H1 (cell line): ENCODE measurements at regions not wholly inside any gene's neighbourhood (a gene's known extent, or its start where the extent isn't known, plus 50 kb on each side); places are given as distances from the start of the nearest gene placed in this dataset.

Experiments used
- CTCF ChIA-PET: fragments of 300-600 bp; sonication (Branson Sonifier 250); formaldehyde crosslinking; loops from one replicate; lab custom pipeline; 2021; ENCODE audit not compliant: partially characterized antibody; lab: Charles Lee
- POLR2A ChIA-PET: fragments of 300-600 bp; sonication (Branson Sonifier 250); formaldehyde crosslinking; loops from one replicate; lab custom pipeline; 2021; ENCODE audit warnings: inconsistent platforms; ENCODE audit not compliant: partially characterized antibody; lab: Charles Lee
- DNase-seq, 2 experiments: peaks; one replicate each; pipeline versions ENCODE4 v3.0.0 to v3.0.0-alpha.2; 2010 to 2022; ENCODE audit warnings: low spot score in 2 of 2, low read depth in 1 of 2, mixed read lengths in 1 of 2
- FAIRE-seq: peaks from 2 replicates; lab custom pipeline; 2011; peaks lifted over from hg19 to GRCh38; lab: Jason Lieb, UNC
- H2AFZ ChIP-seq: 2 replicates; pipeline ENCODE4 v1.8.1; 2012; ENCODE audit warnings: low read length, inconsistent platforms
- H2AK5ac ChIP-seq: 2 replicates; pipeline ENCODE4 v1.6.1; 2013; ENCODE audit warnings: low read depth, low read length
- H2BK120ac ChIP-seq: replicated peaks from 2 replicates; pipeline ENCODE3; 2013; ENCODE audit warnings: low read depth, low read length, inconsistent platforms
- H2BK12ac ChIP-seq: 2 replicates; pipeline ENCODE4 v1.6.1; 2013; ENCODE audit warnings: low read depth, low read length
- H2BK15ac ChIP-seq: 2 replicates; pipeline ENCODE4 v1.6.1; 2013; ENCODE audit warnings: low read length
- H2BK20ac ChIP-seq: 2 replicates; pipeline ENCODE4 v1.6.1; 2013; ENCODE audit warnings: low read length
- H2BK5ac ChIP-seq: 2 replicates; pipeline ENCODE4 v1.6.1; 2013; ENCODE audit warnings: low read depth, low read length
- H3K14ac ChIP-seq: 2 replicates; pipeline ENCODE4 v1.6.1; 2013; ENCODE audit warnings: inconsistent platforms; ENCODE audit not compliant: insufficient read length
- H3K18ac ChIP-seq: 2 replicates; pipeline ENCODE4 v1.6.1; 2013; ENCODE audit warnings: low read length; ENCODE audit errors: extremely low read depth
- H3K23ac ChIP-seq: 2 replicates; pipeline ENCODE4 v1.6.1; 2013; ENCODE audit warnings: inconsistent platforms; ENCODE audit not compliant: insufficient read length
- H3K23me2 ChIP-seq: 2 replicates; pipeline ENCODE4 v1.6.1; 2013; ENCODE audit warnings: low read depth, low read length
- H3K27ac ChIP-seq: 2 replicates; pipeline ENCODE4 v1.6.1; 2011; ENCODE audit warnings: low read depth, low read length, inconsistent platforms
- H3K27me3 ChIP-seq, 4 experiments: replicated peaks in 1 of 4; 1 replicate in 1 of 4; 2 replicates in 3 of 4; pipeline versions ENCODE4 v1.6.1 to v1.8.1; 2011 to 2013; ENCODE audit warnings: low read length in 3 of 4, mild to moderate bottlenecking in 3 of 4, inconsistent platforms in 2 of 4, mixed read lengths in 2 of 4, moderate library complexity in 1 of 4; ENCODE audit not compliant: control insufficient read depth in 3 of 4, insufficient read depth in 3 of 4; ENCODE audit errors: extremely low read depth in 1 of 4
- H3K36me3 ChIP-seq, 4 experiments: 2 replicates each; pipeline versions ENCODE4 v1.6.1 to v1.8.1; 2011 to 2013; ENCODE audit warnings: mild to moderate bottlenecking in 4 of 4, low read length in 3 of 4, moderate library complexity in 2 of 4, control low read depth in 1 of 4, inconsistent platforms in 1 of 4; ENCODE audit not compliant: insufficient read depth in 4 of 4, control insufficient read depth in 2 of 4
- H3K4ac ChIP-seq: replicated peaks from 2 replicates; pipeline ENCODE3; 2013; ENCODE audit warnings: low read length, low read depth, mixed read lengths, inconsistent platforms; ENCODE audit not compliant: insufficient read length
- H3K4me1 ChIP-seq, 4 experiments: replicated peaks in 1 of 4; 1 replicate in 1 of 4; 2 replicates in 3 of 4; pipeline versions ENCODE4 v1.6.1 to v1.8.1; 2011 to 2013; ENCODE audit warnings: low read length in 3 of 4, inconsistent platforms in 2 of 4, mixed read lengths in 1 of 4; ENCODE audit not compliant: insufficient read depth in 4 of 4, control insufficient read depth in 3 of 4
- H3K4me2 ChIP-seq, 2 experiments: 2 replicates each; pipeline versions ENCODE4 v1.6.1 to v1.8.1; 2011 to 2013; ENCODE audit warnings: low read depth in 2 of 2, low read length in 2 of 2, control low read depth in 1 of 2, inconsistent platforms in 1 of 2, mild to moderate bottlenecking in 1 of 2; ENCODE audit not compliant: insufficient read depth in 1 of 2
- H3K4me3 ChIP-seq, 4 experiments: fragments of 200-600, 300-600 bp in 1 of 4; sonication (generic), shearing (Covaris generic), sonication (Bioruptor Twin) in 1 of 4; 2 replicates each; pipeline versions ENCODE4 v1.5.1 to v1.8.1; 2011 to 2016; ENCODE audit warnings: low read length in 4 of 4, low read depth in 3 of 4, control low read depth in 2 of 4, inconsistent platforms in 2 of 4, mild to moderate bottlenecking in 2 of 4, mixed read lengths in 1 of 4, moderate library complexity in 1 of 4; ENCODE audit not compliant: insufficient read depth in 2 of 4; ENCODE audit errors: extremely low read depth in 1 of 4
- H3K56ac ChIP-seq: replicated peaks from 2 replicates; pipeline ENCODE3; 2013; ENCODE audit warnings: low read depth, mild to moderate bottlenecking, mixed read lengths, low read length, inconsistent platforms; ENCODE audit not compliant: insufficient read length
- H3K79me1 ChIP-seq: 2 replicates; pipeline ENCODE4 v1.6.1; 2013; ENCODE audit warnings: low read depth, low read length, control low read depth
- H3K79me2 ChIP-seq, 2 experiments: 2 replicates each; pipeline versions ENCODE4 v1.6.1 to v1.8.1; 2012 to 2013; ENCODE audit warnings: low read length in 2 of 2, mild to moderate bottlenecking in 2 of 2, inconsistent platforms in 1 of 2; ENCODE audit not compliant: insufficient read depth in 2 of 2, control insufficient read depth in 1 of 2
- H3K9ac ChIP-seq, 4 experiments: replicated peaks in 1 of 4; 1 replicate in 1 of 4; 2 replicates in 3 of 4; pipeline versions ENCODE4 v1.6.1 to v1.8.1; 2011 to 2013; ENCODE audit warnings: low read depth in 3 of 4, low read length in 3 of 4, control low read depth in 2 of 4, mild to moderate bottlenecking in 2 of 4, moderate library complexity in 2 of 4, inconsistent platforms in 1 of 4; ENCODE audit errors: extremely low read depth in 1 of 4
- H3K9me3 ChIP-seq, 2 experiments: 2 replicates each; pipeline versions ENCODE4 v1.6.1 to v1.8.1; 2012 to 2013; ENCODE audit warnings: mild to moderate bottlenecking in 2 of 2, moderate library complexity in 2 of 2, control low read depth in 1 of 2, inconsistent platforms in 1 of 2, low read depth in 1 of 2, low read length in 1 of 2, mixed read lengths in 1 of 2; ENCODE audit not compliant: insufficient read depth in 2 of 2
- H4K20me1 ChIP-seq, 2 experiments: replicated peaks in 1 of 2; 2 replicates each; pipeline versions ENCODE3 to v1.8.1; 2011 to 2013; ENCODE audit warnings: inconsistent platforms in 2 of 2, low read length in 2 of 2, mild to moderate bottlenecking in 1 of 2; ENCODE audit not compliant: insufficient read depth in 2 of 2, control insufficient read depth in 1 of 2
- H4K5ac ChIP-seq: 2 replicates; pipeline ENCODE4 v1.6.1; 2013; ENCODE audit warnings: low read length, low read depth, mixed read lengths, inconsistent platforms; ENCODE audit not compliant: insufficient read length
- H4K8ac ChIP-seq: 2 replicates; pipeline ENCODE4 v1.8.0; 2013; ENCODE audit warnings: mild to moderate bottlenecking, moderate library complexity, low read length, inconsistent platforms; ENCODE audit not compliant: insufficient read depth; ENCODE audit errors: extremely low read depth
- H4K91ac ChIP-seq: replicated peaks from 2 replicates; pipeline ENCODE3; 2013; ENCODE audit warnings: low read length, mixed read lengths, inconsistent platforms; ENCODE audit not compliant: insufficient read length
- CHD2 ChIP-seq: IDR thresholded peaks from 2 replicates; pipeline ENCODE4 v1.6.1; 2012; ENCODE audit warnings: low read length, improper control_type of control experiment
- CTBP2 ChIP-seq: IDR thresholded peaks from 2 replicates; pipeline ENCODE4 v1.7.0; 2011; ENCODE audit warnings: borderline replicate concordance, mild to moderate bottlenecking, moderate library complexity, mixed read lengths, low read length; ENCODE audit not compliant: insufficient read depth, insufficient read length
- RAD21 ChIP-seq, 2 experiments: IDR thresholded peaks in 1 of 2; conservative IDR thresholded peaks in 1 of 2; 2 replicates each; pipeline ENCODE4 v1.6.1; 2011; ENCODE audit warnings: low read depth in 2 of 2, low read length in 2 of 2, improper control_type of control experiment in 1 of 2, inconsistent platforms in 1 of 2, mild to moderate bottlenecking in 1 of 2, moderate library complexity in 1 of 2
- SAP30 ChIP-seq: fragments of 300-600 bp; sonication (generic); IDR thresholded peaks from 2 replicates; pipeline ENCODE4 v1.7.1; 2012; ENCODE audit warnings: low read length, moderate library complexity, mild to moderate bottlenecking, inconsistent platforms; ENCODE audit not compliant: insufficient read depth, insufficient replicate concordance
- SRF ChIP-seq: IDR thresholded peaks from 2 replicates; pipeline ENCODE4 v1.6.1; 2011; ENCODE audit warnings: mild to moderate bottlenecking, low read depth, low read length, moderate library complexity
- TAF7 ChIP-seq: optimal IDR thresholded peaks from 2 replicates; pipeline ENCODE3; 2011; ENCODE audit warnings: low read depth, mild to moderate bottlenecking, inconsistent platforms, low read length, moderate library complexity, borderline replicate concordance
- TBP ChIP-seq: IDR thresholded peaks from 2 replicates; pipeline ENCODE4 v1.6.1; 2011; ENCODE audit warnings: low read depth, low read length, improper control_type of control experiment
- WGBS, 2 experiments: shearing (Covaris generic) in 1 of 2; methylation state at CpG; one replicate each; pipeline versions ENCODE4 v1.1.6 to v1.1.7; 2013 to 2015; ENCODE audit warnings: low lambda C conversion rate in 2 of 2, mixed read lengths in 2 of 2, inconsistent platforms in 1 of 2, low coverage in 1 of 2, missing lambda C conversion rate in 1 of 2; ENCODE audit not compliant: insufficient replicate concordance in 2 of 2, insufficient coverage in 1 of 2, insufficient read length in 1 of 2; ENCODE audit errors: extremely low coverage in 1 of 2, missing lambda C conversion rate in 1 of 2; 5-methylcytosine and 5-hydroxymethylcytosine counted together

DNA sequence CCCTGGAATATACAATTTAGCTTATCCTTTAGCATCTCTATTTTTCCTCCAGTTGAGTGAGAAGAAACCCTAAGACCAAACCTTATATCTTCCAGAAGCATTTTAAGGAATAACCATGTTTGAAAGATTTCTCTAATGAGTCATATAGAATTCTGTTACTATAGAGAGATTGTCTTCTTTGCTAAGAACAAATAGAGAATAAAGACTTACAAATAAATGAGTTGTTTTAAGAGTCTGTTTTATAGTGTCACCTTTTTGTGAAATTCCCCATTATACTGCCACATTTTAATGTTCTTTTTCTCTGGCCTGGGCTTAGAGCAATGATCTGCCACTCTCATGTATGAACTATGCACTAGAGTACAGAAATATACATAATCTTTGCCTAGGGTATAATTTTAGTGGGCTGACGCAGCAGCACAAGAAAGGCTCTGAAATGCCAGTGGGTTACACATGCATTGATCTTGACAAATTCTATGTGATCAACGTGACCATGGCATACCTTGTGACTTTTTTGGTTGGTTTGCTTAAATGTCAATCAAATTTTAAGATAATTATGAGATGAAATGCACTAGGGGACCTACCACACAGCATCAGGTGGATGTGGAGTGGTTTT lies 145.1 kb upstream of the MKLN1 start:
- H3K4me1 ChIP-seq, result peaks cover 0 to 7% (median 0%) of the 10 kb centered on the region in 4 experiments; a peak in 2 of 7 replicates
- no peaks in the 10 kb centered on the region for H3K27me3 ChIP-seq
- H3K56ac ChIP-seq, result no peak overlapping the region
- CTCF ChIA-PET, result no interaction called here
- no peak overlapping the region for H2BK120ac ChIP-seq
- no peak overlapping the region for H4K8ac ChIP-seq
- H3K9me3 ChIP-seq, result no peaks in the 10 kb centered on the region
- H3K79me2 ChIP-seq, result no peaks in the 10 kb centered on the region
- no peak overlapping the region for H4K5ac ChIP-seq
- no peak overlapping the region for H2BK20ac ChIP-seq
- FAIRE-seq (no peak), DNase-seq (no peak)
- 79% methylated on average over 2 of the region's 2 CpGs; no CpG with 5 or more reads in 1 of the 2 experiments for WGBS, 2 experiments
- no peak overlapping the region for H2BK12ac ChIP-seq
- POLR2A ChIA-PET, result interaction anchor here (1.7 kb wide), 1 partner anchor 13 kb away, joined by 5 read pairs; no protein-coding TSS in a partner anchor
- H2BK5ac ChIP-seq, result no peak overlapping the region
- no peak overlapping the region for H3K9ac ChIP-seq
- H3K4me2 ChIP-seq, result no peak overlapping the region
- no peak overlapping the region for H4K91ac ChIP-seq
- no peak overlapping the region for H3K4me3 ChIP-seq
- H3K4ac ChIP-seq, result no peak overlapping the region
- H2BK15ac ChIP-seq, result no peak overlapping the region
- H3K79me1 ChIP-seq, result no peaks in the 10 kb centered on the region
- H3K27ac ChIP-seq, result no peak overlapping the region
- H3K23ac ChIP-seq, result no peak overlapping the region
- H3K14ac ChIP-seq, result no peak overlapping the region
- no peak overlapping the region for H3K18ac ChIP-seq
- H3K36me3 ChIP-seq, result no peaks in the 10 kb centered on the region
- H4K20me1 ChIP-seq, result no peaks in the 10 kb centered on the region
- no peaks in the 10 kb centered on the region for H3K23me2 ChIP-seq
- no peak overlapping the region for H2AFZ ChIP-seq
- no peak overlapping the region for H2AK5ac ChIP-seq
- no peak for TF ChIP-seq CHD2
- no peak for TF ChIP-seq SAP30
- no peak for TF ChIP-seq TAF7
- TF ChIP-seq CTBP2, result no peak
- no peak for TF ChIP-seq TBP
- TF ChIP-seq SRF, result no peak
- TF ChIP-seq RAD21 (IDR thresholded peaks at IDR 0.05 in 1 of 2, conservative IDR thresholded peaks at IDR 0.05 in 1 of 2; ENCODE audit: low read depth in 2 of 2, low read length in 2 of 2), result no peak
